Brain pericyte (primary cell): ENCODE measurements at regions not wholly inside any gene's neighbourhood (a gene's known extent, or its start where the extent isn't known, plus 50 kb on each side); places are given as distances from the start of the nearest gene placed in this dataset.

ENCODE experiments used
- DNase-seq: peaks from one replicate; pipeline ENCODE4 v3.0.0-alpha.2; 2012; ENCODE audit warnings: low read depth, low spot score

DNA sequence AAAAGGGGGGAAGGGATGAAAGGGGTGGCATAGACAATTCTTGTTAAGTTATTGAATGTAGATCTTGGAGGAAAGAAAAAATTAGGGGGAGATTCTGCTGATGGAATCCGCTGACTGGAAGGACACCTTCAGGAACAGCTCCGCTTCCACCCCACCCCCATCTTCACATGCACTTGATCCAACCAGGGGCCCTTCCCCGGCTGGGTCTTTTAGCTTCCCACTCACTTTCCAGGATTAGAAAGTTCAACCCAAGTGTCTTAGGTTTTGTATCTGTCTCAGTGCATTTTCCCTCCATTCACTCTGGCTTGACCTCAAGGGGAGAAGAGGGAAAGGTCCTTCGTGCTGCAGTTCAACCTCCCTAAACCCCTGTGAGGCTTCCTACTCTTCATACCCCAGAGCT is 141.4 kb downstream of the IRS2 start:
- no peak for DNase-seq

- no peak for DNase-seq
Measured at GRCh38 chr13:109644069-109644750, 142.2 kb downstream of the IRS2 start.

- no peak for DNase-seq
Measured at GRCh38 chr13:109642358-109642757, 144.0 kb downstream of the IRS2 start.

GRCh38 chr13:109636736-109637135 is 149.6 kb downstream of the IRS2 start:
- no peak for DNase-seq

- DNase-seq: no peak
Measured at GRCh38 chr13:109631069-109631468, 155.3 kb downstream of the IRS2 start.

DNA sequence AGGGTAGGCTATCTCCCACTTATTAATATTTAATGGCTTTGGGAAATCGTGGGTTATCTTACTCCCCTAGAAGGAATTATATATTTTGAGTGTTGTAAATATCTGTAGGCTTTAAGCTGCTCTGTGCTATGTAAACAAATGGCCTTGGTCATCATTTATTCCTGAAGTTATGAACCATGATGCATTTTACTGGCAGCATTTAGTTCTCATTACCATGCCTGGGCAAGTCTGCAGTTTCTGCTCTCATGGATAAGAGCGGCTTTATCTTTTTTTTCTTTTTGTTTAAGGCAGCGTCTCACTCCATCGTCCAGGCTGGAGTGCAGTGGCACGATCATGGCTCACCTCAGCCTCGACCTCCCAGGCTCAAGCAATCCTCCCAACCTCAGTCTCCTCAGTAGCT is 156.1 kb downstream of the IRS2 start:
- no peak for DNase-seq

DNA sequence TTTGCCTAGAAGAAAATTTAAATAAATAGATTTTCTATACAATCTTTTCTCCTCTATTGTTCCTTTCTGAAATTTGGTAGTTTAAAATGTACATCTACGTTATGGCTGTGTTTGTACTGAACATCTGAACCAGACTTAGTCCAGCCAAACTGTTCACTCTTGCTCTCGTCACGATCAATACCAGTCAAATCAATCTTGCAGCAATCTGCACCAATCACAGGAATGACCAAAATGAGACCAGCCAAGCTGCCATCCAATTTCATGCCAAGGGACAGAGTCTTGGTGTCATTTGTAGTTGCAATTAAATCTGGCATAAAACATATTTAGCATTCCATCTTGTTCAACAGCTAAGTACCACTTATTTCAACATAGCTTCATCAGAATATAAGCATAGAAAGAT is 156.6 kb downstream of the IRS2 start:
- no peak for DNase-seq

- DNase-seq: no peak
Measured at GRCh38 chr13:109628251-109628699, 158.1 kb downstream of the IRS2 start.

GRCh38 chr13:109627649-109628048 is 158.7 kb downstream of the IRS2 start:
- DNase-seq: no peak

- no peak for DNase-seq
Measured at GRCh38 chr13:109626386-109627171, 159.8 kb downstream of the IRS2 start.

- DNase-seq: no peak
Measured at GRCh38 chr13:109625156-109625555, 161.2 kb downstream of the IRS2 start.

GRCh38 chr13:109622006-109622405 is 164.4 kb downstream of the IRS2 start:
- DNase-seq: no peak

DNA sequence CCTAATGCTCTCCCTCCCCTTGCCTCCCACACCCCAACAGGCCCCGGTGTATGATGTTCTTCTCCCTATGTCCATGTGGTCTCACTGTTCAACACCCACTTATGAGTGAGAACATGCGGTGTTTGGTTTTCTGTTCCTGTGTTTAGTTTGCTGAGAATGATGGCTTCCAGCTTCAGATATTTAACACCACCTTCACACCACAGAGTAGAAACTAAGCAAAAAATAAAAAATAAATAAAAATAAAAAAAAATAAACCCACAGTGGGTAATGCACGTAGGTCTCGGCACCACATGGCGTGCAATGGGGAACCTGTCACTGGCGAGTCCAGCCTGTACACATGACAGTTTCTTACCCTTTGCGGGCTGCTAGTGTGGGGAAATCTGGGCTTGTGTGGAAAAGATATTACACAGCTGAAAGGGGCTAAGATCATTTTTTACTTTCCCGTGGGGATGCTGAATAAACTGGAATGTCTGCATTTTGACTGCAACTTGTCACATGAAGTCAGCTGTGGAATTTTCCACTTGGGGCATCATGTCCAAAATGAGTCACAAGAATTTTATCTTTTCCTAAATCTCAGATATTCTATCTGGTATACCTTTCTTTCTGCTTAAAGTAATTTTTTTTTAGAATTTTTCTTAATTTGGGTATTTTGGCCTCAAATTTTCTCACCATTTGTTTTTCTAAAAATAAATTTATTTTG is 170.5 kb downstream of the IRS2 start:
- DNase-seq: no peak

- DNase-seq: no peak
Measured at GRCh38 chr13:109611912-109612691, 174.3 kb downstream of the IRS2 start.

- DNase-seq: no peak
Measured at GRCh38 chr13:109610517-109610916, 175.9 kb downstream of the IRS2 start.

- DNase-seq: no peak
Measured at GRCh38 chr13:109608503-109608902, 177.9 kb downstream of the IRS2 start.

DNA sequence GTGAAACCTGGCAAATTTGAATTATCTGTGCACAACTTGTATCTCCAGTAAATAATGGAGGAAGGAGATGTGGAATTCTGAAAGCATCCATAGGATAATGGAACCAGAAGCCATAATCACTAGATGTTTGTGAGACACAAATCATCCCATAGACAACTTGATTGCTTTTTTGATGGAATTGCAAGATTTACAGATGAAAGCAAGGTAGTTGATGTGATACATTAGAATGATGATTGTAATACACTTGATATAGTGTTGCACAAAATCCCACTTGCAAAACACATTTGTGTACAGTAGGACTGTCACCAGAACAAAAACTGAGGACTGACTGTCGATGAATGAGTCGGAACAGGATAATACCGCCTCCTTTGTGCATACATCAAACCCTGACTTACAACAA is 178.3 kb downstream of the IRS2 start:
- no peak for DNase-seq

GRCh38 chr13:109606520-109606919 is 179.9 kb downstream of the IRS2 start:
- no peak for DNase-seq

DNA sequence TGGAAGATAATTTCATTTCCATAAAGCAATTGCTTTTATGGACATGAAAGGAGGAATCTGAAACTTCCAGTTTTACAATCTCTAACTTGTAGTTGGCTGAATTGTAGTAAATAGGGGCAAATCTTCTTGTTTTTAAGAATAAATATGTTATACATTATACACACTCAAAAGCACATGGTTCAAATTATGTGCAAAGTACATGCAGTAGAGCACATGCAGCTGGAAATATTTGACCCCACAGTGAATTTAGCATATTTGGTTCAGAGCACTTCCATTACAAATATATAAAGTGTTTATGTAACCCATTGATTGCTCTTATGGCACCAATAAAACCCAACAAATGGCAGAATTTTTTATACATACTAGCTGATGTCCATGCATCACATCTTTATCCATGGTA is 180.5 kb downstream of the IRS2 start:
- DNase-seq: no peak

GRCh38 chr13:109604894-109605293 is 181.5 kb downstream of the IRS2 start:
- no peak for DNase-seq

- DNase-seq: no peak
Measured at GRCh38 chr13:109602356-109602755, 184.0 kb downstream of the IRS2 start.
